Pancreas (tissue), 10 donors: ENCODE measurements at regions not wholly inside any gene's neighbourhood (a gene's known extent, or its start where the extent isn't known, plus 50 kb on each side); places are given as distances from the start of the nearest gene placed in this dataset.
"Not testable (repeated sequence)": the region's sequence is repeated elsewhere in the genome, so short reads cannot be mapped to it uniquely, and the experiment has no call there.

Source experiments
- ATAC-seq, 4 donors: fragments of 200-7000 bp; cut with Tn5 transposase; one replicate each; pipeline versions ENCODE4 v1.8.0 to v1.9.1; 2020; ENCODE audit warnings: mild to moderate bottlenecking in 4 of 4, moderate library complexity in 4 of 4
- DNase-seq, 6 donors: peaks; one replicate each; pipeline ENCODE4 v3.0.0-alpha.2; 2020
- FAIRE-seq: peaks from 2 replicates; lab custom pipeline; 2012; peaks lifted over from hg19 to GRCh38; lab: Jason Lieb, UNC
- H3K27ac ChIP-seq, 4 donors: fragments of 200-600 bp; sonication (generic); 1 replicate in 3 of 4; 2 replicates in 1 of 4; pipeline versions ENCODE4 v1.5.0 to v1.8.0; 2020
- H3K27me3 ChIP-seq, 4 donors: fragments of 200-600 bp; one replicate each; pipeline ENCODE4 v1.8.0; 2021
- H3K36me3 ChIP-seq, 3 donors: fragments of 200-600 bp; sonication (generic) in 1 of 3; one replicate each; pipeline versions ENCODE4 v1.5.0 to v1.8.0; 2020 to 2021
- H3K4me1 ChIP-seq, 3 donors: fragments of 200-600 bp; one replicate each; pipeline ENCODE4 v1.8.0; 2021
- H3K4me3 ChIP-seq, 4 donors: fragments of 200-600 bp; sonication (generic) in 2 of 4; one replicate each; pipeline versions ENCODE4 v1.5.0 to v1.8.0; 2020 to 2021
- H3K9me3 ChIP-seq, 4 donors: fragments of 200-600 bp; one replicate each; pipeline ENCODE4 v1.8.0; 2021
- WGBS, 2 donors: extraction: QIAGEN DNeasy Blood & Tissue Kit; methylation state at CpG; one replicate each; pipeline ENCODE4 v1.1.7; 2013; 5-methylcytosine and 5-hydroxymethylcytosine counted together
- intact Hi-C, 3 donors: fragments of 100-400 bp; cut with DNase I; formaldehyde crosslinking; loops; one replicate each; pipeline versions ENCODE4 v1.11.1 to v1.14.2; 2022
- TF ChIP-seq, protein P1 (sequence below), 4 donors: fragments of 200-600 bp; sonication (generic) in 3 of 4; IDR thresholded peaks; one replicate each; pipeline versions ENCODE4 v1.5.0 to v1.8.0; 2021; ENCODE audit warnings: antibody characterized with exemption in 4 of 4
- donor health status: healthy with polysubstance abuse.
- donor health status: DM: no; HTN: no; CAD: no; lungs with moderate emphysema.
- donor health status: DM: no; HTN: no; CAD: no.
- donor health status: control.
- donor health status: control.
- donor health status: Bipolar disorder and iron deficiency.
- donor health status: DM: yes; HTN: yes; CAD: no.
- donor health status: DM: no; HTN: no; CAD: no.
- donor health status: DM: no; HTN: no; CAD: no.
- donor health status: DM: yes; HTN: yes; CAD: no.

DNA sequence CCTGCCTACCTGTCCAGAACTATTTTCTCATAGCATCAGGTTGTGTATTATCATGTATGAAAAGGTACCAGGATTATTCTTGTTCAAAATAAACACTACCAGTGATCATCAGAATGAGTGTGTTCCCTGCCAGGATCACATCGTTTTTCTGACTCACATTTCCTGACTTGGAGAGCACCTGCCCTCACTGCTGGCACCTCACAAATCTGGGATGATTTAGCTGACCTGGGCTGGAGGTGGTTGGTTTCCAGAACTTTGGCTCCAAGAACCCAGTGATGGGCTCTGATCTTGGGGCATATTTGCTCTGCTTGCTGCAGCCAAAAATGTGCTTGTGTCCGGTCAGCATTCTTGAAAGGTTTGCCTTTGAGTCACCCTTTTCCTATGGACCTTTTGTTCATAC is 836.3 kb upstream of the ACVR2A start:
- intact Hi-C loops, result no loop called here
- no peak for FAIRE-seq
- no peak for ATAC-seq
- TF ChIP-seq, protein P1, sequence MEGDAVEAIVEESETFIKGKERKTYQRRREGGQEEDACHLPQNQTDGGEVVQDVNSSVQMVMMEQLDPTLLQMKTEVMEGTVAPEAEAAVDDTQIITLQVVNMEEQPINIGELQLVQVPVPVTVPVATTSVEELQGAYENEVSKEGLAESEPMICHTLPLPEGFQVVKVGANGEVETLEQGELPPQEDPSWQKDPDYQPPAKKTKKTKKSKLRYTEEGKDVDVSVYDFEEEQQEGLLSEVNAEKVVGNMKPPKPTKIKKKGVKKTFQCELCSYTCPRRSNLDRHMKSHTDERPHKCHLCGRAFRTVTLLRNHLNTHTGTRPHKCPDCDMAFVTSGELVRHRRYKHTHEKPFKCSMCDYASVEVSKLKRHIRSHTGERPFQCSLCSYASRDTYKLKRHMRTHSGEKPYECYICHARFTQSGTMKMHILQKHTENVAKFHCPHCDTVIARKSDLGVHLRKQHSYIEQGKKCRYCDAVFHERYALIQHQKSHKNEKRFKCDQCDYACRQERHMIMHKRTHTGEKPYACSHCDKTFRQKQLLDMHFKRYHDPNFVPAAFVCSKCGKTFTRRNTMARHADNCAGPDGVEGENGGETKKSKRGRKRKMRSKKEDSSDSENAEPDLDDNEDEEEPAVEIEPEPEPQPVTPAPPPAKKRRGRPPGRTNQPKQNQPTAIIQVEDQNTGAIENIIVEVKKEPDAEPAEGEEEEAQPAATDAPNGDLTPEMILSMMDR (IDR thresholded peaks at IDR 0.05), result no peak
- H3K9me3 ChIP-seq, result no peaks in the 10 kb centered on the region
- H3K4me1 ChIP-seq, result no peaks in the 10 kb centered on the region
- no peak overlapping the region for H3K27ac ChIP-seq
- no peak for DNase-seq
- 46 to 59% methylated on average over 2 of the region's 2 CpGs for WGBS, 2 donors
- no peaks in the 10 kb centered on the region for H3K36me3 ChIP-seq
- no peaks in the 10 kb centered on the region for H3K27me3 ChIP-seq
- H3K4me3 ChIP-seq, result no peak overlapping the region

DNA sequence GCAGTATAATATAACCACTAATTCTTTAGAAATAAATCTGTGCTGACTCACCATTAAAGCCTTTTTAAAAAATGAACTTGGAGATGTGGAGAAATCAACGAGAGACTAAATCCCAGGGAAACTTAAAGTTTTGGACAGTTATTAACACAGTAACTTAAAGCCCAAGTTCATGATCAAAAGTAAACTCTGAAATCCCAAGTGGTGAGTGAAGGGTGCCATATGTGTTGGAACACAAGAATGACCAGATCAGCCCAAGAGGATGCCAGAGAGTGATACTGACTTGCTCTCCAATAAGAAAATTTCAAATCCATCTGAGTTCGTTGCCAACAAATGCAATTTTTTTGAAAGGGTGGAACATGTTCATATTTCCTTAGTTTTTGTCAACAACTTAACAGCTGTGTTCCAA is 838.1 kb upstream of the ACVR2A start:
- TF ChIP-seq, protein P1 (IDR thresholded peaks at IDR 0.05), result no peak
- intact Hi-C loops, result no loop called here
- no peak for ATAC-seq
- WGBS, 2 donors, result 56 to 69% methylated on average over 2 of the region's 2 CpGs
- no peak for FAIRE-seq
- Histone ChIP-seq H3K9me3 (no peaks in the 10 kb centered on the region), H3K4me1 (no peaks in the 10 kb centered on the region), H3K4me3 (no peak overlapping the region), H3K27ac (no peak overlapping the region), H3K27me3 (no peaks in the 10 kb centered on the region), H3K36me3 (no peaks in the 10 kb centered on the region)
- no peak for DNase-seq

GRCh38 chr2:147003081-147003480 is 841.7 kb upstream of the ACVR2A start:
- H3K36me3 ChIP-seq, result no peaks in the 10 kb centered on the region
- H3K4me1 ChIP-seq, result no peaks in the 10 kb centered on the region
- TF ChIP-seq, protein P1 (IDR thresholded peaks at IDR 0.05), result no peak
- 63 to 72% methylated on average over 2 of the region's 2 CpGs for WGBS, 2 donors
- FAIRE-seq (no peak), DNase-seq (no peak), ATAC-seq (no peak)
- no peaks in the 10 kb centered on the region for H3K9me3 ChIP-seq
- no peaks in the 10 kb centered on the region for H3K27me3 ChIP-seq
- H3K27ac ChIP-seq, result no peak overlapping the region
- no peak overlapping the region for H3K4me3 ChIP-seq
- intact Hi-C loops, result no loop called here

DNA sequence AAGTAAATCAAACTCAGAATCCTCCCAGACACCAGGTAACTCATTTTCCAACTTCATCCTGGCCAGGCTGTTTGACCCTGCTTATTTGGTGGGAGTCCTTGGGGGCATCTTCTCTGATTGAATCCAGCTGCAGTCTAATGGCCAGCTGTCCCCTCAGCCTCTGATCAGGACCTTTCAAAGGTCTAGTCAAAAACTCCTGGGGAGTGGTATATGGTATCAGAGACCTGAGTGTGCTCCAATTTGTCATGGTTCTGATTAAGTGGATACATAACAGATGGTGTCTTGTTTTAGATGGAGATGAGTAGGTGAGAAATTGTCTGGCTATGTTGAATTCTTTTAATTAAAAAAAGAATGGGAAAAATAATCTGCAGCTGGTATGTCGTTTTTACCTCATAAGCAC is 842.6 kb upstream of the ACVR2A start:
- no peaks in the 10 kb centered on the region for H3K36me3 ChIP-seq
- no peaks in the 10 kb centered on the region for H3K27me3 ChIP-seq
- H3K4me3 ChIP-seq, result no peak overlapping the region
- H3K9me3 ChIP-seq, result no peaks in the 10 kb centered on the region
- 46 to 54% methylated on average over 1 of the region's 1 CpG for WGBS, 2 donors
- TF ChIP-seq, protein P1 (IDR thresholded peaks at IDR 0.05), result no peak
- no peak overlapping the region for H3K27ac ChIP-seq
- DNase-seq, result no peak
- intact Hi-C loops, result no loop called here
- FAIRE-seq, result no peak
- ATAC-seq, result no peak
- no peaks in the 10 kb centered on the region for H3K4me1 ChIP-seq

GRCh38 chr2:147001061-147001460 is 843.8 kb upstream of the ACVR2A start:
- no peak for ATAC-seq
- WGBS, 2 donors, result 10 to 11% methylated on average over 1 of the region's 1 CpG
- FAIRE-seq, result no peak
- intact Hi-C loops, result no loop called here
- DNase-seq, result no peak
- H3K36me3 ChIP-seq, result no peaks in the 10 kb centered on the region
- no peaks in the 10 kb centered on the region for H3K27me3 ChIP-seq
- H3K4me1 ChIP-seq, result no peaks in the 10 kb centered on the region
- H3K4me3 ChIP-seq, result no peak overlapping the region
- TF ChIP-seq, protein P1 (IDR thresholded peaks at IDR 0.05), result no peak
- no peaks in the 10 kb centered on the region for H3K9me3 ChIP-seq
- no peak overlapping the region for H3K27ac ChIP-seq

- H3K36me3 ChIP-seq, DNase-seq, H3K4me1 ChIP-seq, H3K4me3 ChIP-seq, H3K27me3 ChIP-seq, FAIRE-seq, H3K9me3 ChIP-seq, ATAC-seq, intact Hi-C loops, H3K27ac ChIP-seq: not testable (repeated sequence)
- 43 to 49% methylated on average over 2 of the region's 2 CpGs for WGBS, 2 donors
Measured at GRCh38 chr2:147000151-147000550, 844.7 kb upstream of the ACVR2A start.
